ENCODE measurements at regions not wholly inside any gene's neighbourhood (a gene's known extent, or its start where the extent isn't known, plus 50 kb on each side); places are given as distances from the start of the nearest gene placed in this dataset.

DNA sequence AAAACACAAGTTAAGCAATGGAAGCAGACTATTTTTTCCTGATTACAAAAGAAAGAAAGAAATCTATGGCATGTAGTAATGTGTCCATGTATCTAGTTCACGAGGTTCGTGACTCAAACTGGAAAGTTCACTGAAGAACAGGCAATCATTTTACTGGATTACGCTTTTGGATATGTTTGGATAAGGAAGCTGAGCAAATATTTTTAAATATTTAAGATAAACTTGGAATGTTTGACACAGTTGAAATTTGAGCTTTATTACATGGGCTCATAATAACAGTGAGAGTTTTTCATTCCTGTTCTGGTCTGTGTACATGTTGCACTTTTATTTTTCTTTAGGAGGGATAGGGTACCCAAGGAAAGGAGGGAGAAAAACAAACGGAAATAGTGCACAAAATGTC lies 244.2 kb upstream of the GK2 start:
- 33 to 47% (median 41%) methylated on average over 4 of the region's 4 CpGs for WGBS, 3 donors
- intact Hi-C loops (cut with DNase I): no loop called here
- no peak overlapping the region for H3K4me3 ChIP-seq
- DNase-seq (no peak), ATAC-seq (no peak)
- H3K9me3 ChIP-seq: no peaks in the 10 kb centered on the region
- H3K4me1 ChIP-seq: peaks cover 18% of the 10 kb centered on the region
- no peaks in the 10 kb centered on the region for H3K36me3 ChIP-seq (ENCODE audit: insufficient read depth in 1 of 2, low read depth in 1 of 2)
- TF ChIP-seq, protein P1, sequence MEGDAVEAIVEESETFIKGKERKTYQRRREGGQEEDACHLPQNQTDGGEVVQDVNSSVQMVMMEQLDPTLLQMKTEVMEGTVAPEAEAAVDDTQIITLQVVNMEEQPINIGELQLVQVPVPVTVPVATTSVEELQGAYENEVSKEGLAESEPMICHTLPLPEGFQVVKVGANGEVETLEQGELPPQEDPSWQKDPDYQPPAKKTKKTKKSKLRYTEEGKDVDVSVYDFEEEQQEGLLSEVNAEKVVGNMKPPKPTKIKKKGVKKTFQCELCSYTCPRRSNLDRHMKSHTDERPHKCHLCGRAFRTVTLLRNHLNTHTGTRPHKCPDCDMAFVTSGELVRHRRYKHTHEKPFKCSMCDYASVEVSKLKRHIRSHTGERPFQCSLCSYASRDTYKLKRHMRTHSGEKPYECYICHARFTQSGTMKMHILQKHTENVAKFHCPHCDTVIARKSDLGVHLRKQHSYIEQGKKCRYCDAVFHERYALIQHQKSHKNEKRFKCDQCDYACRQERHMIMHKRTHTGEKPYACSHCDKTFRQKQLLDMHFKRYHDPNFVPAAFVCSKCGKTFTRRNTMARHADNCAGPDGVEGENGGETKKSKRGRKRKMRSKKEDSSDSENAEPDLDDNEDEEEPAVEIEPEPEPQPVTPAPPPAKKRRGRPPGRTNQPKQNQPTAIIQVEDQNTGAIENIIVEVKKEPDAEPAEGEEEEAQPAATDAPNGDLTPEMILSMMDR (IDR thresholded peaks at IDR 0.05): no peak
- no peaks in the 10 kb centered on the region for H3K27me3 ChIP-seq (ENCODE audit: insufficient read depth in 3 of 3, low read length in 2 of 3)
- H3K27ac ChIP-seq: no peak overlapping the region

DNA sequence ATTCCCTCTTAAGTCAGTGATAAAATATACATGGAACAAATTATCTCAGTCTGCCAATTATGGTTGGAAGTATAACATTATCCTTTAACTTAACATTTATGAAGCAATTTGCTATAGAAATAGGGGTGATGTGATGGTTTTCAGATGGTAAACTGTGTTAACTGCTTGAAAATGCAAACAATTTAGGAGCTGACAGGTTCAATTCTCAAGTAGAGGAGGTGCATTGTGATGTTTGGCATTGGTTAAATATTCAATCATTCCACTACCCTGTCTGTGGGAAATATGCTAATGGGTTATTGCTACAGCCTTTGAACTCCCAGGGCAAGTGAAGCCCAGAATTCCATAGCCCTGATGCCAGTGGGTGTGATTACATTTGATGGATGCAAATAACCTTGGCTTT lies 243.4 kb upstream of the GK2 start:
- TF ChIP-seq, protein P1 (IDR thresholded peaks at IDR 0.05): no peak
- ATAC-seq: peak in 1 of 4 donors; percentile 53
- Histone ChIP-seq H3K4me3 (no peak overlapping the region), H3K27me3 (ENCODE audit: insufficient read depth in 3 of 3, low read length in 2 of 3) (no peaks in the 10 kb centered on the region), H3K4me1 (peaks cover 18% of the 10 kb centered on the region), H3K9me3 (no peaks in the 10 kb centered on the region), H3K36me3 (ENCODE audit: insufficient read depth in 1 of 2, low read depth in 1 of 2) (no peaks in the 10 kb centered on the region), H3K27ac (no peak overlapping the region)
- intact Hi-C loops (cut with DNase I): no loop called here
- no peak for DNase-seq

DNA sequence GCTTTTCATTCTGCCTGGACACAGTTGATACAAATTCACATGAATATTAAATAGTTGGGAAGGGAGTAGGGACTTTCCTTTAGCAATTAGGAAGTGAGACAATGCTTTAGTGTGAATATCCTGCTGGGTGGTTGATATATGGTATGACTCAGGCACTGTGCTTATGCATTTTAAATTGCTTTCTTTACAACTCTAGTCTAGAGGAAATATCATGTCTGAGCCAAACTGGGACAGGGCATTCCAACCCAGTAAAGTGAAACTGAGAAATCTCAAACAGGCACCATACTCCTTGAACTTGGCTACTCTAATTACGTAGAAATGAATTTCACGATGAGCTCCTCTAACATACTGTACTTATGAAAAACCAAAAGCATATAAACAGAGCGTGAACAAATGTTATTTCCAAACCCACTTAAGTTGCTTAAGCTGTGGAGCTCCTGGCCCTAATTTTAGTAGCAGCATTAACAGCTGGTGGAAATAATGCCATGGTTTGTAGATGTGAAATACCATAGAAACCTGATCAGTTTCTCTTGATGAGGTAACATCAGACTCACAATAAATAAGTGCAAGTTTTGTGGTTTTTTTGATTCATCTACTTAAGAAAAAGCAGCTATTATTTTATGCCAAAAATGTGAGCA lies 242.9 kb upstream of the GK2 start:
- DNase-seq (no peak), ATAC-seq (peak; percentile 23 to 50 (median 48))
- Histone ChIP-seq H3K27me3 (ENCODE audit: insufficient read depth in 3 of 3, low read length in 2 of 3) (no peaks in the 10 kb centered on the region), H3K4me3 (peak overlapping the region; percentile 12), H3K27ac (no peak overlapping the region), H3K4me1 (peaks cover 18% of the 10 kb centered on the region), H3K9me3 (no peaks in the 10 kb centered on the region), H3K36me3 (ENCODE audit: insufficient read depth in 1 of 2, low read depth in 1 of 2) (no peaks in the 10 kb centered on the region)
- intact Hi-C loops (cut with DNase I): no loop called here
- TF ChIP-seq, protein P1 (IDR thresholded peaks at IDR 0.05): no peak
- 24 to 29% (median 24%) methylated on average over 3 of the region's 3 CpGs for WGBS, 3 donors

DNA sequence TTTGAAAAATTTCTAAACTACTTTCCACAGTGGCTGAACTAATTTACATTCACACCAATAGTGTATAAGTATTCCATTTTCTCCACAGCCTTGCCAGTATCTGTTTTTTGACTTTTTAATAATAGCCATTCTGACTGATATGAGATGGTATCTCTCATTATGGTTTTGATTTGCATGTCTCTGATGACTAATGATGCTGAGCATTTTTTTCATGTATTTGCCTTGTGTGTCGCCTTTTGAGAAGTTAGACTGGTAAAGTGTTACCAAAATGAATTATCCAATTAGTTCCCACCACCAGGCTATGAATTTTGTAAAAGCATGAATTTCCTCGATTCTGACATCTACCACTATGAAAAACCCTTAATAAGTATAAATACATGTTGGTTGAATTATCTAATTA lies 242.2 kb upstream of the GK2 start:
- no peak for ATAC-seq
- Histone ChIP-seq H3K9me3 (no peaks in the 10 kb centered on the region), H3K36me3 (ENCODE audit: insufficient read depth in 1 of 2, low read depth in 1 of 2) (no peaks in the 10 kb centered on the region), H3K27me3 (ENCODE audit: insufficient read depth in 3 of 3, low read length in 2 of 3) (no peaks in the 10 kb centered on the region), H3K4me1 (peaks cover 18% of the 10 kb centered on the region), H3K4me3 (no peak overlapping the region), H3K27ac (no peak overlapping the region)
- DNase-seq: no peak
- intact Hi-C loops (cut with DNase I): no loop called here
- 67 to 82% (median 68%) methylated on average over 2 of the region's 2 CpGs for WGBS, 3 donors
- TF ChIP-seq, protein P1 (IDR thresholded peaks at IDR 0.05): no peak

DNA sequence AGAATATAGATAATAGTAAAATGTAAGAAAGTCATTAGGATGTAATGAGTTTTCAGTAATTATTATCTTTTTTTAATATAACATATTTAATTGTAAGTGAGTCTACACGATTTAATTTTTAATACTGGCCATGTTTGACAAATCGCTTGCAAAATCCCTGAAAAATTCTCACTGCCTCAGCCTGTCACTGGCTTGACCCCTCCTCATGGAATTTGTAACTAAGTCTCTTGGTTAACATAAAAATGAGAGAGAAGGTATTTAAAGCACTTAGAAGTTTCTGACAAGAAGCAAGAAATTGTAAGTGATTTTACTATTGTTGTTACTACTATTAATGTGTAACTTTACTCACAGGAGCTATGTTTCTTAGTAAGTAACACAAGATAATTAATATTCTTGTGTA lies 237.9 kb upstream of the GK2 start:
- TF ChIP-seq, protein P1 (IDR thresholded peaks at IDR 0.05): no peak
- H3K27me3 ChIP-seq (ENCODE audit: insufficient read depth in 3 of 3, low read length in 2 of 3): no peaks in the 10 kb centered on the region
- no peak overlapping the region for H3K27ac ChIP-seq
- no peaks in the 10 kb centered on the region for H3K36me3 ChIP-seq (ENCODE audit: insufficient read depth in 1 of 2, low read depth in 1 of 2)
- intact Hi-C loops (cut with DNase I): no loop called here
- H3K4me3 ChIP-seq: no peak overlapping the region
- no peak for ATAC-seq
- 58 to 60% (median 60%) methylated on average over 2 of the region's 2 CpGs for WGBS, 3 donors
- H3K9me3 ChIP-seq: no peaks in the 10 kb centered on the region
- peaks cover 3% of the 10 kb centered on the region for H3K4me1 ChIP-seq
- DNase-seq: no peak
